A673 (cell line): ENCODE measurements at regions not wholly inside any gene's neighbourhood (a gene's known extent, or its start where the extent isn't known, plus 50 kb on each side); places are given as distances from the start of the nearest gene placed in this dataset.

Experiments used
- CTCF ChIP-seq: fragments of 300-800, 200-600 bp; sonication (generic); conservative IDR thresholded peaks from 2 replicates; pipeline ENCODE4 v1.5.1; 2017; ENCODE audit warnings: low read depth, mild to moderate bottlenecking, antibody characterized with exemption, low read length, moderate library complexity, mixed read lengths
- EZH2 ChIP-seq: fragments of 200-600 bp; sonication (generic); IDR thresholded peaks from 2 replicates; pipeline ENCODE4 v1.6.1; 2017; ENCODE audit warnings: borderline replicate concordance, low read depth, mild to moderate bottlenecking, mixed read lengths, antibody characterized with exemption, low read length; ENCODE audit not compliant: poor library complexity, severe bottlenecking

DNA sequence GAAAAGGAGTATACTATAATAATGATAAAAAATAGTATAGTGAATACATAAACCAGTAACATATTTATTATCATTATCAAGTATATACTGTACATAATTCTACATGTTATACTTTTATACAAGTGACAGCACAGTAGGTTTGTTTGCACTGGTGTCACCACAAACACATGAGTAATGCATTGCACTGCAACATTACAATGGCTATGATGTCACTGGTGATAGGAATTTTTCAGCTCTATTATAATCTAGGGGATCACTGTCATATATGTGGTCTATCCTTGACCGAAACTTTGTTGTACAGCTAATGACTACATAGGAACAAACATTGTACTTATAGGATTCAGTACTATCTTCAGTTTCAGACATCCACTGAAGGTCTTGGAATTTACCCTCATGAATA, 165.8 kb upstream of the SYT1 start:
- TF ChIP-seq EZH2 (no peak), CTCF (no peak)
